Nephron progenitor cell (in vitro differentiated cells): ENCODE measurements at regions not wholly inside any gene's neighbourhood (a gene's known extent, or its start where the extent isn't known, plus 50 kb on each side); places are given as distances from the start of the nearest gene placed in this dataset.

ENCODE experiments used
- DNase-seq: peaks from one replicate; pipeline ENCODE4 v3.0.0; 2021
- H3K27ac Mint-ChIP-seq: 2 replicates; pipeline ENCODE4 v1.8.0; 2021; ENCODE audit warnings: mild to moderate bottlenecking, moderate library complexity, mixed read lengths
- H3K27me3 Mint-ChIP-seq: 2 replicates; pipeline ENCODE4 v1.8.0; 2021; ENCODE audit warnings: mild to moderate bottlenecking, low read depth, mixed read lengths; ENCODE audit not compliant: poor library complexity
- H3K36me3 Mint-ChIP-seq: 2 replicates; pipeline ENCODE4 v1.8.0; 2021; ENCODE audit warnings: low read depth, mixed read lengths
- H3K4me1 Mint-ChIP-seq: 2 replicates; pipeline ENCODE4 v1.8.0; 2021; ENCODE audit warnings: mixed read lengths
- H3K4me3 Mint-ChIP-seq: 2 replicates; pipeline ENCODE4 v1.8.0; 2021; ENCODE audit warnings: mild to moderate bottlenecking, moderate library complexity, mixed read lengths
- H3K9me3 Mint-ChIP-seq: 2 replicates; pipeline ENCODE4 v1.8.0; 2021; ENCODE audit warnings: mild to moderate bottlenecking, moderate library complexity, mixed read lengths
- CTCF ChIP-seq: fragments of 200-600 bp; sonication (generic); IDR thresholded peaks from 2 replicates; pipeline ENCODE4 v1.5.0; 2021; ENCODE audit warnings: antibody characterized with exemption

DNA sequence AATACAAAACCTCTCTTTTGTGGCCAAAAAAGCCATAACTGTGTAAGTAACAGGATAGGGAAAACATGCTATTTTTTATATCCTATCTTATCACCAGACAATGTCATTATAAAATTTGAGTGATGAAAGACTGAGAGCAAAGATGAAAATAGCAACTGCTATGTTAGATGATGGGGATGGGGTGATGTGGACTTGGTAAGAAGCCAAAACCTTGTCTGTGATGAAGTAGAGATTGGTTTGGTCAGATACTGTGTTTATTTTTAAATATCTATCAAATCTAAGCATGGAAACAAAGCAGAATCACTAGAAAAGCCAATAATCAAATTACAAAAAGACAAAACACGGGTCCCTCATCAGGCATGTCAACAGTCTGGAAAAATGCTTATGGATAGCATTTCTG is 631.1 kb upstream of the NR5A2 start:
- Mint-ChIP-seq H3K27ac (no peak overlapping the region), H3K9me3 (no peaks in the 10 kb centered on the region), H3K4me1 (no peaks in the 10 kb centered on the region), H3K4me3 (no peak overlapping the region), H3K27me3 (peaks cover 2% of the 10 kb centered on the region), H3K36me3 (no peaks in the 10 kb centered on the region)
- TF ChIP-seq CTCF = no peak
- no peak for DNase-seq

DNA sequence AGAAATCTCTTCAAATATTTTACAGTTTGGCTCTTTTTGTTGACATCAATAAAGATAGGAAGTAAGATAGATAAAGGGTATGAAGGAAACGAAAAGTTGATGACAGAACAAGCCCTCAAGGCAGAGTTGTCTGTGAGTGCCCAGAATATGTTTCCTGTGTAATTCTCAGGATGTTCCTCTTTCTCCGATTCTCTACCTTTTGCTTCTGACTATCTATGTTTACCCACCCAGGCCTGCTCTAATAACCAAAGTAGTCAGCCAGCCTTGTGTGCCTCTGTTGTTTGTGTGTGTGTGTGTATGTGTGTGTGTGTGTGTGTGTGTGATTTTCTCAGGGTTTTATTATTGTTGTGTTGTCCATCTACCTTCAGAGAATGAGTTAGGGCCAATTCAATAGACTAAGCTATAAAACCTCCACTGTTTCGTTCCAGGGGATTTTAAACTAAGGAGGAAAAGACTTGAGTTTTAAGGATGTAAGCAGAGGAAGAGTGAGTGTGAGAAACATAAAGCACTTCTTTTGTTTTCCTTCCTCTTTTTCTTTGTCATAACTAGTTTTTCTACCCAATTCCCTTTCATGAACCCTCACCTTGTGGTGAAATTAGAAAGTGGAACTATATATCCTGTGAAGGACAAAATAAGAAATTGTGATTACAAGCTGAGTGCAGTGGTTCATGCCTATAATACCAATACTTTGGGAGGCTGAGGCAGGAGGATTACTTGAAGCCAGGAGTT is 627.4 kb upstream of the NR5A2 start:
- Mint-ChIP-seq H3K36me3 (no peaks in the 10 kb centered on the region), H3K27me3 (peaks cover 2% of the 10 kb centered on the region), H3K4me1 (no peaks in the 10 kb centered on the region), H3K27ac (no peak overlapping the region), H3K4me3 (no peak overlapping the region), H3K9me3 (no peaks in the 10 kb centered on the region)
- TF ChIP-seq CTCF = no peak
- DNase-seq = no peak

DNA sequence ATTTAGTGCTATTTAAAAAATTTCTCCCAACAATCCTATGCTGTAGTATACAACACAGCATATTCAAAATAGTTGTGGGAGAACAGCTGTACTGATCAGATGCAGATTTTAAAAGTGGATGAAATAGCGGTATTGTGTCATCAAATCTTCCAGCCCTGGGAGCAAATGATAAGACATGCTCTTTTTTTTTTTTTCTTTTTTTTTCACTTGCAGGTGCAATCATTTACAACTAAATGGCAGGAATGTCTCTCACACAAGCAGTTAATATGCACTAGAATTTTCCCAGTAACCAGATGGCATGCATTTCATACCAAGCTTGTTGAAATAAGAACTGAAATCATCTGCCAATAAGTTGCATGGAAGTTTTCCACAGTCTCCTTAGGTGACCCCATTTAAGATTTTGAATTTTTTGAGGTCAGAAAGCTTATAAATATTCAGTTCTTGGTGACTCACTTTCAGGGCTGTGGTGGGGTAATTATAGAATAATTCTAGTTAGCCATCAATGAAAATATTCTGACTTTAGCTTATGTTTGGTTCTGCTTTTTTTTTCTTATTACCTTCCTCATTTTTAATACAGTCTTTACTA is 623.9 kb upstream of the NR5A2 start:
- H3K9me3 Mint-ChIP-seq = no peaks in the 10 kb centered on the region
- H3K4me3 Mint-ChIP-seq = no peak overlapping the region
- H3K4me1 Mint-ChIP-seq = no peaks in the 10 kb centered on the region
- no peak overlapping the region for H3K27ac Mint-ChIP-seq
- peaks cover 5% of the 10 kb centered on the region for H3K27me3 Mint-ChIP-seq
- no peak for DNase-seq
- no peak for TF ChIP-seq CTCF
- H3K36me3 Mint-ChIP-seq = no peaks in the 10 kb centered on the region

DNA sequence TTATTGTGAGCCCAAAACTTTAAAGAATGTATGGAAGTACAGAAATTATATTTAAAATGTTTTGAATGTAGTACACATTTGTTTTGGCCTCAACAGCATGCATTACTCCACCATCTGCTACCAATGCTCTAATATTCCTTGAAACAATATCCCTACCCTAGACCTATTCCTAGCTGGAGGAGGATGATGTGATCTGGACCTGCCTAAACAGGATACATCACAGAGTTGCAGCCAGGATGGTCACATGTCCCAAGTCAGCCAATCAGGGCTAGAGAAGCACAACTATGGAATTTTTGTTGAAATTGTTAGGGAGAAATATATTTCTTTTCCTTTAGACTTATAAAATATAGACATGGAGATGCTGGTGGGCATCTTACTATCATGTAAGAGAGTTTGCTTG is 623.3 kb upstream of the NR5A2 start:
- peaks cover 3% of the 10 kb centered on the region for H3K27me3 Mint-ChIP-seq
- no peaks in the 10 kb centered on the region for H3K4me1 Mint-ChIP-seq
- H3K36me3 Mint-ChIP-seq = no peaks in the 10 kb centered on the region
- H3K4me3 Mint-ChIP-seq = no peak overlapping the region
- no peak for TF ChIP-seq CTCF
- DNase-seq = no peak
- no peak overlapping the region for H3K27ac Mint-ChIP-seq
- H3K9me3 Mint-ChIP-seq = no peaks in the 10 kb centered on the region

GRCh38 chr1:199404976-199405375 is 622.5 kb upstream of the NR5A2 start:
- Mint-ChIP-seq H3K27ac (no peak overlapping the region), H3K27me3 (peaks cover 2% of the 10 kb centered on the region), H3K36me3 (no peaks in the 10 kb centered on the region), H3K4me3 (no peak overlapping the region), H3K9me3 (no peaks in the 10 kb centered on the region), H3K4me1 (no peaks in the 10 kb centered on the region)
- no peak for TF ChIP-seq CTCF
- no peak for DNase-seq
